GM19043 (cell line): ENCODE measurements at regions not wholly inside any gene's neighbourhood (a gene's known extent, or its start where the extent isn't known, plus 50 kb on each side); places are given as distances from the start of the nearest gene placed in this dataset.

Source experiments
- ATAC-seq: cut with Tn5 transposase; IDR thresholded peaks from one replicate; pipeline ENCODE4 v1.9.1; 2021; ENCODE audit warnings: low read depth; ENCODE audit not compliant: unreplicated experiment

GRCh38 chr16:73302942-73303341 is 255.0 kb upstream of the ZFHX3 start:
- ATAC-seq: no peak

DNA sequence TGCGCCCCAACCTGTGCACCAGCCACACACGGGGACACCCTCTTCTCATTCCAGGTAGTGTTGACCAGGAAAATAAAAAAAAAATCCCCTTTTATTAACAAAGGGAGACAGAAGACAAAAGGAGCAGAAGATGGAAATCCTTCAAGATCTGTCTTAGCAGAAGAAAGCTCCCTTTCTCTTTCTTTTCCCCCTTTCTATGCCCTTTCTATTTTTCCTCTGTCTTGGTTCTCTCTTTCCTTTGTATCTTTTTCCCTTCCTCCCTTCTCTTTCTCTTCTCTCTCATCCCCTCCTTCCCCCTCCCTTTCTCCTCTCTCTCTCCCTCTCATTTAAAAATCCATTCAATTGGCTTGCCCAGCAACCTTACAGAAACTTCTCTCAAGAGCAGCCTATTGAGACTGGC is 254.1 kb upstream of the ZFHX3 start:
- ATAC-seq: no peak

GRCh38 chr16:73299346-73299745 is 251.4 kb upstream of the ZFHX3 start:
- no peak for ATAC-seq

DNA sequence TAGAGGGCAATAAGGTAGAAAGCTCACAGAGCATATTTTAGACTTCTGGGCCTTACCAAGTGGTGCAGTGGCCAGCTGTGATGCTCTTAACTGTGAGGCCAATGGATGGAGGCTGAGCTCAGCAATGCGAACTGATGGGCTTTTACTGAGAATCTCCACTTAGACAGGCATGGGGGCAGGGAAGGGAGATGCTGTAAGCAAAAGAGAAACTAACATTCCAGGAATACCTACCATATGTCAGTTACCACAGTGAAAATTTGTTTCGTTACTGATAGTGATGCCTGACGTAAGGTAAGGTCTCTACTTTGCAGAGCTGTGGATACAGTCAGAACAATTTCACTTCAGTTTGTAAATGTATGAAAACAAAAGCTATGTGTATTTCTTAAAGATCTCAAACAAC is 250.6 kb upstream of the ZFHX3 start:
- no peak for ATAC-seq

DNA sequence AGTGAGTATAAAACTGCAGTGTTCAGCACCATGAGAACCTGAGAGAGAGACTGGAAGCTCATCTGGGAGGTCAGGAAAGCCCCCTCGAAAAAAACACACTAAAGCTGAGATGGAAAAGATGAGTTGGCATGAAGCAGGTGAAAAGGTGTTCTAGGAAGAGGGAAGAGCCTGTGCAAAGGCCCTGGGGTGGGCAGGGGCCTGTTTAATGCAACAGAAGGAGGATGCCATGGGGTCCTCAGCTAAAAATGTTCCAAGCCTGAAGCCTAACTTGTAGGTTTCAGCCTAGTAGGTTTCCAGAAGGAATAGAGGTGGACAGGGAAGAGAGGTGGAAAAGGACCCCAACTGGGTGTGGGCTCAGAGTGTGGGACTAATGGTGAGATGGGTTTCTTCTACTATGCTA is 242.3 kb upstream of the ZFHX3 start:
- ATAC-seq: no peak

DNA sequence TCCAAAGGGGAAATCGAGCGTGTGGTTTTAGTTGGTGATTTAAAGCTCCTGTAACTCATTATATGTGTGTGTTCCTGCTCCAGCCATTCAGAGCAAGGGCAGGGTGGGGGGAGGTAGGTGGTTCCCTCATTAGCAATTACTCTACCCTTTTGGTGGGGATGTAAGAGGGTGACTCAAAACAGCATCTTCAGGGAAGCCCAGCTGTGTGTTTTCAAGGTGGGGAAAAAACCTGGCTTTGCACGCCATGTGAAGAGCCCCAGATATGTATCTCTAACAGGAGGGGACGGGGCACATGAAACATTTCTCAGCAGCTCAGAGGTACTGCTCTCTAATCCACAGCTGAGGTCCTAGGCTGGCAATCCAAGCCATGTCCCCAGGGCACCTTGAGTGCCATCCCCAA is 241.3 kb upstream of the ZFHX3 start:
- peak; percentile 92 for ATAC-seq

DNA sequence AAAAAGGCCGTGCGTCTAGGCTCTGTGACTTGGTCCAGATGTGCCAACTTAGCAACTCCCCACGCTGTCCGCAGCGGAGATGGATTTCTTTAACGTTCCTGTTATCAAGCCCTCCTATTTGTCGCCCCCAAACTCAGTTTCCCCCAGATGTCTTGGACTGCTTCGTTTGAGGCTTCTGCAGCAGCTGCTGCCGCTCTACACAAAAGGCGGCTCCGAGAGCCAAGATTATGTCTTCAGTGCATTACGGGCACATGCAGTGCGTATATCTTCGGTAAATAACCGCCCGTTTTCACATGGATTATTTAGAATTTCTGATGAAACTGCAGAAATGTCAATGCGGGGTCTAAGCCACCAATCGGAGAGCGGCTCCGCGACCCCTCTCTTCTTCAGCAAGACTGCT is 240.6 kb upstream of the ZFHX3 start:
- ATAC-seq: no peak

- ATAC-seq: no peak
Observed at GRCh38 chr16:73287859-73288405, 240.0 kb upstream of the ZFHX3 start.

DNA sequence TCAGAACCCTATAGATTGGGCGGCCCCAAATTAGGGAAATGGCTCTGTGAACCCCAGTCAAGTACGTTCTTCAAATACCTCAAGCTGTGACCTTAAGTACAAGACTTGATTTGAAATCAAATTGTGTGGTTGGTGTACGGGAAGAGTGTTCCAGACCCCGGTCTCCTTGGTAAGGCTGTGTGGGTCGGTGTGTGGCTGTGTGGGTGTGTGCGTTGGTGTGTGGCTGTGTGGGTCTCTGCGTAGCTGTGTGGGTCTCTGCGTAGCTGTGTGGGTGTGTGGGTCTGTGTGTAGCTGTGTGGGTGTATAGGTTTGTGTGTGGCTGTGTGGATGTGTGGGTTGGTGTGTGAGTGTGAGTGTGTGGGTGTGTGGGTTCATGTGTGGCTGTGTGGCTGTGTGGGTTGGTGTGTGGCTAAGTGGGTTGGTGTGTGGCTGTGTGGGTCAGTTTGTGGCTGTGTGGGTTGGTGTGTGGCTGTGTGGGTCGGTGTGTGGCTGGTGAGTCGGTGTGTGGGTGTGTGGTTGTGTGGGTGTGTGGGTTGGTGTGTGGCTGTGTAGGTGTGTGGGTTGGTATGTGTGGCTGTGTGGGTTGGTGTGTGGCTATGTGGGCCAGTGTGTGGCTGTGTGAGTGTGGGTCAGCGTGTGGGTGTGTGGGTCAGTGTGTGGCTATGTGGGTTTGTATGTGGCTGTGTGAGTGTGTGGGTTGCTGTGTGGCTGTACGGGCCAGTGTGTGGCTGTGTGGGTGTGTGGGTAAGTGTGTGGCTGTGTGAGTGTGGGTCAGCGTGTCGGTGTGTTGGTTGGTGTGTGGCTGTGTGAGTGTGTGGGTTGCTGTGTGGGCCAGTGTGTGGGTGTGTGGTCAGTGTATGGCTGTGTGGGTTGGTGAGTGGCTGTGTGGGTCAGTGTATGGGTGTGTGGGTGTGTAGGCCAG is 238.7 kb upstream of the ZFHX3 start:
- no peak for ATAC-seq

GRCh38 chr16:73285436-73286201 is 237.7 kb upstream of the ZFHX3 start:
- no peak for ATAC-seq

GRCh38 chr16:73280388-73280787 is 232.5 kb upstream of the ZFHX3 start:
- ATAC-seq: no peak

- ATAC-seq: no peak
Observed at GRCh38 chr16:73279451-73279850, 231.5 kb upstream of the ZFHX3 start.

DNA sequence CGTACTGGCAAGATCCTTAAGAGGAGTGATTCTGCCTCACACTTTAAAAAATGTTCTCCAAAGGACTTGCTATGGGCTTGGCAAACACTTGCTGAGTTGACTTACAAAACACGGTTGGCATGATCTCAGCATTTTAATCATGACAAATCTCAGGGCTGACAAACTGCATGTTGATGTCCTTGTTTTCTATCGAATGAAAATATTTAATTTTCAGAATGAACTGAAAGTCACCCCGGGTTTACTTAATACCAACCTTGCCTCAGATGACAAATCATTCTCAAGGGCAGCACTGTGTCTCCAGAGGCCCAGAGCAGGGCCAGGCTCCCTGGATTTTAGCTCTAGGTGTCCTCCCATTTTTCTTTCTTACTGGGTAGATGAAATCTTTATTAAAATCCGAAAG is 229.1 kb upstream of the ZFHX3 start:
- no peak for ATAC-seq

- ATAC-seq: no peak
Observed at GRCh38 chr16:73275448-73275847, 227.5 kb upstream of the ZFHX3 start.

DNA sequence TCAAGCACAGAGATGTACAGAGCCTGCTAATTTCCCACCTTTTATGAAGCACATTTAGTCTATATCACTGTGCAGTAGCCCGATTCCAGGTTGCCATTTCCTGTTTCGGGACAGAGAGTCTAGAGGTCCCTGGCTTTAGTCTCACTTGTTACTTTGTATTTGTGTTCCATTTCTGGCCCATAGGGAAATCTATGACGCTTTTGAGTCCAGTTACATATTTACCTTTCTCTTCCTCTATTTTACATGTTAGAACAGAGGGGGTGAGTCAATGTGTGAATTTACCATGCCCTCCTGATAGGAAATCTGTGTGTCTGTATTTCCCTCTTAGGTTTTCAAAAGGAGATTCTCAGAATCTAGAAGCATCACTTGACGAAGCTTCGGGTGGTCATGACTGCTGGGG is 227.1 kb upstream of the ZFHX3 start:
- ATAC-seq: peak; percentile 59

DNA sequence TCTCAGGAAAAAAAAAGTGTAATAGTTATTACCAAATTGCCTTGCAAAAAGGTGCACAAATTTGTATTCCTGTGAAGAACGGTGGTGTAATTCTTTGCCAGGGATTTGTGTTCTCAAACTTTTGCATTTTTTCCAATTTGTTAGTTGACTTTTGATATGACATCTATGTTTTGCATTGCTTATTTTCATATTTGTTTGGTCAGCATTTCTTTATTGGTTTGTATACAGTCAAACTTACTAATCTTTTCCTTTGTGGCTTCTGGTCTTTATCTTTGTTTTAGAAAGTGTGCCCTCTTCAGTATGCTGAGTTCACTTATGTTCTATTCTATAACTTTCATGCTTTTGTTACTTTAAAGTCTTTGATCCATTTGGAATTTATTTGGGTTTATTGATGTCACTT is 226.2 kb upstream of the ZFHX3 start:
- ATAC-seq: no peak

DNA sequence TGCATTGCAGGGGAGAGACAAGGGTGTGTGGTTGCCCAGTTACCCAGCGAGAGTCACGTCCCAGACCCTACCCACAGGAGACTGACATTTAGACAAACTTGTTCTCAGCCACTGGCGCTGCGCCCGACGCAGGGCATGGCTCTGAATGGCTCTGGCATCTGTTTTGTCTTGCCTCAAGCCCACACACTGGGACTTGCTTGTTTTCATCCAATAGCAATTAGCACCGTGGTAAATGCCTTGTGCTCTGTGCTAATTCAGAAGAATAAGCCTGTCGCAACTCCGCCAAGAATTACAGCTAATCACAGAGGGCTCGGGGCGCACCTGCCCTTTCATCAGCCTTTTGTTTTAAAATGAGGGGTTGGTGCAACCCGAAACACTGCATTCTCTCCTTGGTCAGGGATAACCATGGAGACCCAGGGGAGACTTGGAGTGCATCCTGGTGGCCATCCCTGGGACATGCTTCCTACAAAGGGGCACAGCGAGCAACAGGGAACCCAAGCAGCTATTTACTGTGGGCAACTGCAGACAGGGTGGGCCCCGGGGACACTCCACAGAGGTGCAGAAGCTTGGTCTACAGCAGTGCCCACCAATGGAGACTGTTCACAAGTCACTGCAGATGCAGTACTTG is 220.6 kb upstream of the ZFHX3 start:
- ATAC-seq: no peak

GRCh38 chr16:73265935-73266334 is 218.0 kb upstream of the ZFHX3 start:
- no peak for ATAC-seq

GRCh38 chr16:73265124-73265837 is 217.4 kb upstream of the ZFHX3 start:
- no peak for ATAC-seq

DNA sequence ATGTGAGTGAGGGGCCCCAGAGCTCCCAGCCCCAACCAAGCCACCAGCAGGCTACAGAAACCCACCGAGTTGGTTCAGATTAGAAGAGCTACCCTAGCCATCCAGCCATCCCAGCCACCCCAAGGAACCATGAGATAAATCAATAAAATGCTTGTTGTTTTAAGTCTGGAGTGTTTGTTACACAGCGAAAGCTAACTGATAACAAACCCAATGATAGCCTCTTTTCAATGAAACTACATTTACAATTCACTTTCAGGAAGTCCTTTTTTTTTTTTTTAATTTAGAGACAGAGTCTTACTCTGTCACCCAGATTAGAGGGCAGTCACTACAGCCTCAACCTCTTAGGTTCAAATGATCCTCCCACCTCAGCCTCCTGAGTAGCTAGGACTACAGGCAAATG is 215.0 kb upstream of the ZFHX3 start:
- ATAC-seq: no peak
